HFF-Myc (cell line): ENCODE measurements at regions not wholly inside any gene's neighbourhood (a gene's known extent, or its start where the extent isn't known, plus 50 kb on each side); places are given as distances from the start of the nearest gene placed in this dataset.

Experiments used
- DNase-seq: peaks from one replicate; pipeline ENCODE4 v3.0.0-alpha.2; 2011; ENCODE audit warnings: low read depth; ENCODE audit errors: extremely low read depth
- H3K4me3 ChIP-seq: replicated peaks from 2 replicates; pipeline ENCODE4 v1.5.1; 2011; ENCODE audit warnings: low read depth, mild to moderate bottlenecking, control low read depth, low read length
- CTCF ChIP-seq: IDR thresholded peaks from 2 replicates; pipeline ENCODE4 v1.5.1; 2012; ENCODE audit warnings: mild to moderate bottlenecking, low read depth, low read length, control low read depth; ENCODE audit errors: missing control alignments

- no peak for TF ChIP-seq CTCF
- DNase-seq, result no peak
- no peak overlapping the region for H3K4me3 ChIP-seq
Measured at GRCh38 chr7:155863721-155864151, 51.5 kb upstream of the SHH start.

DNA sequence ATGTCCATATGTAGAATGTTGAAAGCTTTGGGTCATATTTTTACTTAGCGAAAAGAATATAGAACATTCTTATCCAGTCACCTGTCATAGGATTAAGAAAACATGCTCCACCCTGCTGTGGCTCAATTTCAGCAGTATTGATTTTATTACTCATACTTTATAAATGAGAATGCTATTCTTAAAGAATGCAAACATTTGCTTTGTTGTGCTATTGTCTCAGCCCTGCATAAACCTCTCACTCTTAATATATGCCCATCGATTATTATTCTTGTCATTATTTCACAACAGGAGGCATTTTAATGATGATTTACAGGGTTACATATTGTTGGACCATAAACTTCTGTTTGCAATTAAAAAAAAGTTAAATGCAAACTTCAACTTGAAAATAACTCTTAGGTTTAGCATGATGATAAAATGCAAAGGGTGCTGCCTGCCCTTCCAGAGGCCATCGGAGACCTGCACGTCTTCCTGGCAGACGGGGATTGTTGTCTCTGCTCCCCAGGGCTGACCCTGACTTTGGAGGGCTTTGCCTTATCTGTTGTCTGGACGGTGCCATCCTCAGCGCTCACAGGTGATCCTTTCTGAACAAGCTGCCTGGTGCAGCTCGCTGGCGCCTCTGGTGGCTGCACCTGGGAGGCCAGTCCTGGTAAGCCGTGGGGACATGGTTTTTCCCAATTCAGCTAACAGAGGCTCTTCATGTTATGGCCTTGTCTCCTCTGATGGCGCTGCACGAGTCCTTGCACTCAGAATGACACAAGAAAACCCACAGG, 50.0 kb upstream of the SHH start:
- no peak overlapping the region for H3K4me3 ChIP-seq
- TF ChIP-seq CTCF, result no peak
- DNase-seq, result no peak
